WTC11 (cell line): ENCODE measurements at regions not wholly inside any gene's neighbourhood (a gene's known extent, or its start where the extent isn't known, plus 50 kb on each side); places are given as distances from the start of the nearest gene placed in this dataset.
A peak's percentile ranks its signal among the peaks of the same experiment; 100 is the strongest.

Source experiments
- ATAC-seq: fragments of 200-7000 bp; cut with Tn5 transposase; 2 replicates; pipeline ENCODE4 v1.10.0; 2021; ENCODE audit warnings: mild to moderate bottlenecking, moderate library complexity
- CTCF ChIA-PET: fragments of 300-600 bp; sonication (Branson Sonifier 250); formaldehyde crosslinking; loops from one replicate; lab custom pipeline; 2021; ENCODE audit warnings: antibody characterized with exemption; lab: Charles Lee
- POLR2A ChIA-PET: fragments of 350-600 bp; sonication (Branson Sonifier 250); formaldehyde crosslinking; loops from one replicate; lab custom pipeline; 2021; ENCODE audit warnings: antibody characterized with exemption; lab: Charles Lee
- DNase-seq: peaks from one replicate; pipeline ENCODE4 v3.0.0; 2021; ENCODE audit warnings: low spot score
- H3K27ac Mint-ChIP-seq: 2 replicates; pipeline ENCODE4 v1.8.0; 2021; ENCODE audit warnings: mixed read lengths
- H3K27me3 Mint-ChIP-seq: 2 replicates; pipeline ENCODE4 v1.8.0; 2021; ENCODE audit warnings: low read depth, mild to moderate bottlenecking, moderate library complexity, mixed read lengths
- H3K36me3 Mint-ChIP-seq: 2 replicates; pipeline ENCODE4 v1.8.0; 2021; ENCODE audit warnings: mixed read lengths
- H3K4me1 Mint-ChIP-seq: 2 replicates; pipeline ENCODE4 v1.8.0; 2022; ENCODE audit warnings: mixed read lengths
- H3K4me3 Mint-ChIP-seq: 2 replicates; pipeline ENCODE4 v1.8.0; 2021; ENCODE audit warnings: mild to moderate bottlenecking, moderate library complexity, mixed read lengths
- H3K9me3 Mint-ChIP-seq: 2 replicates; pipeline ENCODE4 v1.8.0; 2021; ENCODE audit warnings: mixed read lengths
- FOXJ3 ChIP-seq: sonication (generic); formaldehyde crosslinking; IDR thresholded peaks from 2 replicates; pipeline ENCODE4 v1.9.0; 2021; ENCODE audit warnings: missing genetic modification reagents, mild to moderate bottlenecking, borderline replicate concordance
- GABPB1 ChIP-seq: sonication (generic); formaldehyde crosslinking; IDR thresholded peaks from 2 replicates; pipeline ENCODE4 v1.8.1; 2023; ENCODE audit warnings: mild to moderate bottlenecking, missing genetic modification reagents
- JAZF1 ChIP-seq: fragments of 250-450 bp; sonication (Bioruptor Pico); IDR thresholded peaks from 2 replicates; pipeline ENCODE4 v1.9.0; 2021; ENCODE audit warnings: moderate library complexity, mild to moderate bottlenecking, inconsistent platforms
- KAT7 ChIP-seq: sonication (generic); formaldehyde crosslinking; IDR thresholded peaks from 2 replicates; pipeline ENCODE4 v1.8.1; 2023; ENCODE audit warnings: missing genetic modification reagents, mild to moderate bottlenecking, borderline replicate concordance
- NR1H2 ChIP-seq: sonication (generic); formaldehyde crosslinking; IDR thresholded peaks from 2 replicates; pipeline ENCODE4 v1.9.0; 2021; ENCODE audit warnings: mild to moderate bottlenecking, moderate library complexity, missing genetic modification reagents
- NR3C1 ChIP-seq: sonication (generic); formaldehyde crosslinking; conservative IDR thresholded peaks from 2 replicates; pipeline ENCODE4 v1.8.1; 2023; ENCODE audit warnings: low read depth, mild to moderate bottlenecking, missing genetic modification reagents
- RORB ChIP-seq: fragments of 250-450 bp; sonication (Bioruptor Pico); IDR thresholded peaks from 2 replicates; pipeline ENCODE4 v1.9.0; 2021; ENCODE audit warnings: mild to moderate bottlenecking
- SMAD4 ChIP-seq: sonication (generic); formaldehyde crosslinking; IDR thresholded peaks from 2 replicates; pipeline ENCODE4 v1.8.0; 2022; ENCODE audit warnings: mild to moderate bottlenecking, missing genetic modification reagents
- ZNF317 ChIP-seq: sonication (generic); formaldehyde crosslinking; IDR thresholded peaks from 2 replicates; pipeline ENCODE4 v1.8.1; 2023; ENCODE audit warnings: low read depth, mild to moderate bottlenecking, moderate library complexity, missing genetic modification reagents, borderline replicate concordance
- TF ChIP-seq, protein P1 (sequence below): sonication (generic); formaldehyde crosslinking; IDR thresholded peaks from 2 replicates; pipeline ENCODE4 v1.8.1; 2023; ENCODE audit warnings: mild to moderate bottlenecking, missing genetic modification reagents, moderate library complexity
- TF ChIP-seq, protein P2 (sequence below): sonication (generic); formaldehyde crosslinking; IDR thresholded peaks from 2 replicates; pipeline ENCODE4 v1.8.1; 2022; ENCODE audit warnings: missing genetic modification reagents, borderline replicate concordance
- TF ChIP-seq, protein P3 (sequence below): fragments of 250-450 bp; sonication (Bioruptor Pico); conservative IDR thresholded peaks from 2 replicates; pipeline ENCODE4 v1.9.0; 2021; ENCODE audit warnings: mild to moderate bottlenecking
- TF ChIP-seq, protein P4 (sequence below): sonication (generic); formaldehyde crosslinking; IDR thresholded peaks from 2 replicates; pipeline ENCODE4 v1.8.0; 2022; ENCODE audit warnings: mild to moderate bottlenecking, missing genetic modification reagents
- TF ChIP-seq, protein P5 (sequence below): sonication (generic); formaldehyde crosslinking; IDR thresholded peaks from 2 replicates; pipeline ENCODE4 v1.8.0; 2022; ENCODE audit warnings: mild to moderate bottlenecking, missing genetic modification reagents
- TF ChIP-seq, protein P6 (sequence below): sonication (generic); formaldehyde crosslinking; IDR thresholded peaks from 2 replicates; pipeline ENCODE4 v1.8.0; 2022; ENCODE audit warnings: mild to moderate bottlenecking, missing genetic modification reagents
- TF ChIP-seq, protein P7 (sequence below): fragments of 250-450 bp; sonication (Bioruptor Pico); IDR thresholded peaks from 2 replicates; pipeline ENCODE4 v2.1.2; 2022; ENCODE audit warnings: mild to moderate bottlenecking, moderate library complexity
- TF ChIP-seq, protein P8 (sequence below): sonication (generic); formaldehyde crosslinking; IDR thresholded peaks from 2 replicates; pipeline ENCODE4 v1.8.1; 2023; ENCODE audit warnings: mild to moderate bottlenecking, missing genetic modification reagents

DNA sequence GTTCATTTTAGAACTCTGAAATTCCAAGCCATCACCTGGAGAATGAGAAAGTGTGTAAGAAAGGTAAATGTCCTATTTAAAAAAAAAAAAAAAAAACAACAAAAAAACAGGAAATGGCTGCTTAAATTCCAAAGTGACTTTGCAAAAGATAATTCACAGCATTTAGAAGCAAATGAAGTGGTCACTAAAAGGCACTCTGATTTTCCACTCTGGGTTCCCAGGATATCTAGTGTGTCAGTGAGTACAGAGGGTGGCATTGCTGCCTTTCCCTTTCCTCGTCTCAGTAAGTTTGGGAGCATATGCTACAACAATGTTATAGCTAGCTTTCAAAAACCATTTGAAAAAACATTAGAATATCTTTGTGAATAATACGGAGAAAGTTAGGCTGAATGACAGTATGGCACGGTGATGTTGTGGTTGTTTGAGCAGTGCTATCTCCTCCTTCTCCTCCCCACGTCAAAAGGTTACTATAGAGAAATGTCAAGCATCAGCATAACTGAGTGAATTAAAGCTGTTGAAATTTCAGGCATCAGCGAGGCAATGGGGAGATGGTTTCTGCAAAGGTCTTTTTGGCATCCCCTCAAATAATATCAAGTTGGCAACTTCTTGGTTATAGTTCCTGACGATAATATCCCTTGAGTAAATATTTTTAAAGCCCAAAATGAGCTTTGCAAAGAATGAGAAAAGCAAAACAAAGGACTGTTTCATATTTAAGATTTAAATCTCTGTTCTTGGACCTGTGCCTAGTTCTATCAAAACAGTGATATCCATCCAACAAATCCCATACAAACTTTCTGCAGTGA is 164.5 kb upstream of the E2F7 start (continued):
- TF ChIP-seq, protein P1, sequence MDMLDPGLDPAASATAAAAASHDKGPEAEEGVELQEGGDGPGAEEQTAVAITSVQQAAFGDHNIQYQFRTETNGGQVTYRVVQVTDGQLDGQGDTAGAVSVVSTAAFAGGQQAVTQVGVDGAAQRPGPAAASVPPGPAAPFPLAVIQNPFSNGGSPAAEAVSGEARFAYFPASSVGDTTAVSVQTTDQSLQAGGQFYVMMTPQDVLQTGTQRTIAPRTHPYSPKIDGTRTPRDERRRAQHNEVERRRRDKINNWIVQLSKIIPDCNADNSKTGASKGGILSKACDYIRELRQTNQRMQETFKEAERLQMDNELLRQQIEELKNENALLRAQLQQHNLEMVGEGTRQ, result no peak
- TF ChIP-seq NR3C1 (CRISPR knock-in tag), result no peak
- TF ChIP-seq FOXJ3 (CRISPR knock-in tag), result no peak
- TF ChIP-seq, protein P2, sequence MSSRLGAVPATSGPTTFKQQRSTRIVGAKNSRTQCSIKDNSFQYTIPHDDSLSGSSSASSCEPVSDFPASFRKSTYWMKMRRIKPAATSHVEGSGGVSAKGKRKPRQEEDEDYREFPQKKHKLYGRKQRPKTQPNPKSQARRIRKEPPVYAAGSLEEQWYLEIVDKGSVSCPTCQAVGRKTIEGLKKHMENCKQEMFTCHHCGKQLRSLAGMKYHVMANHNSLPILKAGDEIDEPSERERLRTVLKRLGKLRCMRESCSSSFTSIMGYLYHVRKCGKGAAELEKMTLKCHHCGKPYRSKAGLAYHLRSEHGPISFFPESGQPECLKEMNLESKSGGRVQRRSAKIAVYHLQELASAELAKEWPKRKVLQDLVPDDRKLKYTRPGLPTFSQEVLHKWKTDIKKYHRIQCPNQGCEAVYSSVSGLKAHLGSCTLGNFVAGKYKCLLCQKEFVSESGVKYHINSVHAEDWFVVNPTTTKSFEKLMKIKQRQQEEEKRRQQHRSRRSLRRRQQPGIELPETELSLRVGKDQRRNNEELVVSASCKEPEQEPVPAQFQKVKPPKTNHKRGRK (CRISPR knock-in tag), result no peak
- no peak for TF ChIP-seq SMAD4
- TF ChIP-seq, protein P3, sequence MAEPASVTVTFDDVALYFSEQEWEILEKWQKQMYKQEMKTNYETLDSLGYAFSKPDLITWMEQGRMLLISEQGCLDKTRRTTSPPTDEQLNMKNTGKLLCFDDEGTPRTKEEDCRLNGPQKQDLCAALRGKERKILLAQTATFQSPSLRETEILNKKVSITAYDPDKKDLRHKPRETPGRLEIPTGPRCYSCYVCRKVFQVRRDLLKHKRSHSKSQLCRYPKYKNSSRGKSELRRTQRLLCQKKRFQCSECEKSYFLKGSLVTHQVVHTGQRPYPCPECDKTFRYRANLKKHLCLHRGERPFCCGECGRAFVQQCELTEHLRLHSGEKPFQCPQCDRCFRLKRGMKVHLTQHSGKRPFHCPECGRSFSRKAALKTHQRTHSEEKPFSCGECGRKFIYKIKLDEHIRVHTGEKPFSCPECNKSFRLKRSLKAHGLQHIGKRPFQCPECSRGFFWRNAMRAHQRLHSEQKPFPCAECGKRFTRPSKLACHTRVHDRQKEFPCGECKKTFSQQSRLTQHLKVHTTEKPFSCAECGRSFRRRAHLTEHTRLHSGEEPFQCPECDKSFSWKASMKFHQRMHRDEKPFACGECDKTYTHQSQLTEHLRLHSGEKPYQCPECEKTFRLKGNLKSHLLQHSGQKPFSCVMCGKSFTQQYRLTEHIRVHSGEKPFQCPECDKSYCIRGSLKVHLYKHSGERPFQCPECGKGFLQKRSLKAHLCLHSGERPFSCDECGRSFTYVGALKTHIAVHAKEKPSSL, result no peak
- TF ChIP-seq, protein P4, sequence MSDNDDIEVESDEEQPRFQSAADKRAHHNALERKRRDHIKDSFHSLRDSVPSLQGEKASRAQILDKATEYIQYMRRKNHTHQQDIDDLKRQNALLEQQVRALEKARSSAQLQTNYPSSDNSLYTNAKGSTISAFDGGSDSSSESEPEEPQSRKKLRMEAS (CRISPR knock-in tag), result no peak
- TF ChIP-seq RORB (CRISPR knock-in tag), result no peak
- no peak for TF ChIP-seq GABPB1
- TF ChIP-seq, protein P5, sequence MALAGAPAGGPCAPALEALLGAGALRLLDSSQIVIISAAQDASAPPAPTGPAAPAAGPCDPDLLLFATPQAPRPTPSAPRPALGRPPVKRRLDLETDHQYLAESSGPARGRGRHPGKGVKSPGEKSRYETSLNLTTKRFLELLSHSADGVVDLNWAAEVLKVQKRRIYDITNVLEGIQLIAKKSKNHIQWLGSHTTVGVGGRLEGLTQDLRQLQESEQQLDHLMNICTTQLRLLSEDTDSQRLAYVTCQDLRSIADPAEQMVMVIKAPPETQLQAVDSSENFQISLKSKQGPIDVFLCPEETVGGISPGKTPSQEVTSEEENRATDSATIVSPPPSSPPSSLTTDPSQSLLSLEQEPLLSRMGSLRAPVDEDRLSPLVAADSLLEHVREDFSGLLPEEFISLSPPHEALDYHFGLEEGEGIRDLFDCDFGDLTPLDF (CRISPR knock-in tag), result no peak
- no peak for TF ChIP-seq KAT7 (CRISPR knock-in tag)

DNA sequence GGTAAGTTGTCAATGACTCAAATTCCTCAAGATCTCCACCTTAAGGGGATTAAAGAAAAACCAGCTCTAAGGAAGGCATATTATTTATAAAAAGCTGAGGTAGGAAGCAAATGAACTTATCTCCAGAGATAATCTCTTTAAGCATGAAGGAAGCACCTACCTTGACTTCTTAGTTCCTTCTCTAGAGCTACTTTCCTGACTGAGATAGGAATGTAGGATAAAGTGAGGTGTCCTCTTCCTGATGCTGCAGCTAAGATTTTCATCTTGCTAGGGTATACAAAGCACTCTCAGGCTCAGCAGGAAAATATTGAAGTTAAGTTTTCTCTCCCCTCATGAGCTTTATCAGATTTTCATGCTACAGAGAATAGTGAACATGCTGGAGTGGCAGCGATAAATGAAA is 163.0 kb upstream of the E2F7 start:
- CTCF ChIA-PET, result interaction anchor here (1.7 kb wide), 1 partner anchor 96 kb away, joined by 3 read pairs; no protein-coding TSS in a partner anchor
- TF ChIP-seq, protein P2 (CRISPR knock-in tag), result no peak
- TF ChIP-seq NR1H2 (CRISPR knock-in tag), result no peak
- TF ChIP-seq, protein P6, sequence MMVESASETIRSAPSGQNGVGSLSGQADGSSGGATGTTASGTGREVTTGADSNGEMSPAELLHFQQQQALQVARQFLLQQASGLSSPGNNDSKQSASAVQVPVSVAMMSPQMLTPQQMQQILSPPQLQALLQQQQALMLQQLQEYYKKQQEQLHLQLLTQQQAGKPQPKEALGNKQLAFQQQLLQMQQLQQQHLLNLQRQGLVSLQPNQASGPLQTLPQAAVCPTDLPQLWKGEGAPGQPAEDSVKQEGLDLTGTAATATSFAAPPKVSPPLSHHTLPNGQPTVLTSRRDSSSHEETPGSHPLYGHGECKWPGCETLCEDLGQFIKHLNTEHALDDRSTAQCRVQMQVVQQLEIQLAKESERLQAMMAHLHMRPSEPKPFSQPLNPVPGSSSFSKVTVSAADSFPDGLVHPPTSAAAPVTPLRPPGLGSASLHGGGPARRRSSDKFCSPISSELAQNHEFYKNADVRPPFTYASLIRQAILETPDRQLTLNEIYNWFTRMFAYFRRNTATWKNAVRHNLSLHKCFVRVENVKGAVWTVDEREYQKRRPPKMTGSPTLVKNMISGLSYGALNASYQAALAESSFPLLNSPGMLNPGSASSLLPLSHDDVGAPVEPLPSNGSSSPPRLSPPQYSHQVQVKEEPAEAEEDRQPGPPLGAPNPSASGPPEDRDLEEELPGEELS (CRISPR knock-in tag), result no peak
- no peak for TF ChIP-seq JAZF1 (CRISPR knock-in tag)
- TF ChIP-seq, protein P3, result no peak
- no peak for TF ChIP-seq ZNF317 (CRISPR knock-in tag)
- TF ChIP-seq, protein P7, sequence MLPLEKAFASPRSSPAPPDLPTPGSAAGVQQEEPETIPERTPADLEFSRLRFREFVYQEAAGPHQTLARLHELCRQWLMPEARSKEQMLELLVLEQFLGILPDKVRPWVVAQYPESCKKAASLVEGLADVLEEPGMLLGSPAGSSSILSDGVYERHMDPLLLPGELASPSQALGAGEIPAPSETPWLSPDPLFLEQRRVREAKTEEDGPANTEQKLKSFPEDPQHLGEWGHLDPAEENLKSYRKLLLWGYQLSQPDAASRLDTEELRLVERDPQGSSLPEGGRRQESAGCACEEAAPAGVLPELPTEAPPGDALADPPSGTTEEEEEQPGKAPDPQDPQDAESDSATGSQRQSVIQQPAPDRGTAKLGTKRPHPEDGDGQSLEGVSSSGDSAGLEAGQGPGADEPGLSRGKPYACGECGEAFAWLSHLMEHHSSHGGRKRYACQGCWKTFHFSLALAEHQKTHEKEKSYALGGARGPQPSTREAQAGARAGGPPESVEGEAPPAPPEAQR (CRISPR knock-in tag), result no peak
- TF ChIP-seq, protein P8, sequence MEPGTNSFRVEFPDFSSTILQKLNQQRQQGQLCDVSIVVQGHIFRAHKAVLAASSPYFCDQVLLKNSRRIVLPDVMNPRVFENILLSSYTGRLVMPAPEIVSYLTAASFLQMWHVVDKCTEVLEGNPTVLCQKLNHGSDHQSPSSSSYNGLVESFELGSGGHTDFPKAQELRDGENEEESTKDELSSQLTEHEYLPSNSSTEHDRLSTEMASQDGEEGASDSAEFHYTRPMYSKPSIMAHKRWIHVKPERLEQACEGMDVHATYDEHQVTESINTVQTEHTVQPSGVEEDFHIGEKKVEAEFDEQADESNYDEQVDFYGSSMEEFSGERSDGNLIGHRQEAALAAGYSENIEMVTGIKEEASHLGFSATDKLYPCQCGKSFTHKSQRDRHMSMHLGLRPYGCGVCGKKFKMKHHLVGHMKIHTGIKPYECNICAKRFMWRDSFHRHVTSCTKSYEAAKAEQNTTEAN (CRISPR knock-in tag), result no peak

More for the DNA sequence above, 163.0 kb upstream of the E2F7 start:
- Mint-ChIP-seq H3K4me3 (no peak overlapping the region; the same call in 1 of the 2 replicates), H3K4me1 (peaks cover 39% of the 10 kb centered on the region), H3K9me3 (no peaks in the 10 kb centered on the region), H3K27ac (peak overlapping the region; percentile 88), H3K27me3 (no peaks in the 10 kb centered on the region), H3K36me3 (0 out of 2 replicates have a peak, but pooled peaks cover 2% of the 10 kb centered on the region)
- DNase-seq, result no peak
- no peak for ATAC-seq
- POLR2A ChIA-PET, result no interaction called here
